ENCODE measurements at regions not wholly inside any gene's neighbourhood (a gene's known extent, or its start where the extent isn't known, plus 50 kb on each side); places are given as distances from the start of the nearest gene placed in this dataset.

- TF ChIP-seq CTCF (conservative IDR thresholded peaks at IDR 0.05) (no peak), EZH2 (IDR thresholded peaks at IDR 0.05; ENCODE audit: low read depth) (no peak)
Observed at GRCh38 chr5:157976429-157976828, 117.5 kb upstream of the CLINT1 start.
